ENCODE measurements at regions not wholly inside any gene's neighbourhood (a gene's known extent, or its start where the extent isn't known, plus 50 kb on each side); places are given as distances from the start of the nearest gene placed in this dataset.

- TF ChIP-seq CTCF (IDR thresholded peaks at IDR 0.05) (no peak), POLR2A (IDR thresholded peaks at IDR 0.05) (no peak)
These were observed 1011.8 kb upstream of the GBE1 start for GRCh38 chr3:82773207-82773606.

Data from Peyer's patch (tissue), 4 donors.